Urinary bladder (tissue), 3 donors: ENCODE measurements at regions not wholly inside any gene's neighbourhood (a gene's known extent, or its start where the extent isn't known, plus 50 kb on each side); places are given as distances from the start of the nearest gene placed in this dataset.
"Not testable (repeated sequence)": the region's sequence is repeated elsewhere in the genome, so short reads cannot be mapped to it uniquely, and the experiment has no call there.

ENCODE experiments used
- DNase-seq: peaks from one replicate; pipeline ENCODE4 v3.0.0-alpha.2; 2015; ENCODE audit errors: extremely low spot score
- H3K27ac ChIP-seq: one replicate; pipeline ENCODE4 v1.5.1; 2013; ENCODE audit warnings: low read depth, mild to moderate bottlenecking, moderate library complexity
- H3K36me3 ChIP-seq: one replicate; pipeline ENCODE4 v1.6.1; 2013; ENCODE audit warnings: mild to moderate bottlenecking, moderate library complexity; ENCODE audit not compliant: insufficient read depth
- H3K4me1 ChIP-seq: one replicate; pipeline ENCODE4 v1.6.1; 2013; ENCODE audit warnings: mild to moderate bottlenecking, moderate library complexity; ENCODE audit not compliant: insufficient read depth
- H3K4me3 ChIP-seq: one replicate; pipeline ENCODE4 v1.5.1; 2013; ENCODE audit warnings: low read depth, low read length
- WGBS: extraction: QIAGEN DNeasy Blood & Tissue Kit; methylation state at CpG from one replicate; pipeline ENCODE4 v1.1.7; 2013; 5-methylcytosine and 5-hydroxymethylcytosine counted together
- donor health status: healthy with polysubstance abuse.
- donor health status: healthy.

DNA sequence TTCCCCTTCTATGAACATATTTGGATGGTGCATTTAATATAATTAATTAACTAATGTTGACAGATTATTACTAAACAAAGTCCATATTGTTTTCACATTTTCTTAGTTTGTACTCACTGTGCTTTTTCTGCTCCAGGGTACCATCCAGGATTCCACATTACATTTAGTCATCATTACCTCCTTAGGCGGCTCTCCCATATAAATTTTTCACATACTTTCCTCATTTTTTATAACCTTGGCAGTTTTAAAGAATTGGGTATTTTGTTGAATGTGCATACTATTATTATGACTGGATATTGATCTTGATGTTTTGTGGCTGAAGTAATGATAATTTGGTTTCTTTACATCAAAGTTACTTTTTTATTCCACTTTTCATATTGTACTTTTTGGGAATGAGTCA, 755.6 kb upstream of the ANO3 start:
- DNase-seq: no peak
- Histone ChIP-seq H3K4me1 (no peaks in the 10 kb centered on the region), H3K36me3 (no peaks in the 10 kb centered on the region), H3K4me3 (no peak overlapping the region), H3K27ac (no peak overlapping the region)
- WGBS: 54% methylated on average over 1 of the region's 1 CpG

DNA sequence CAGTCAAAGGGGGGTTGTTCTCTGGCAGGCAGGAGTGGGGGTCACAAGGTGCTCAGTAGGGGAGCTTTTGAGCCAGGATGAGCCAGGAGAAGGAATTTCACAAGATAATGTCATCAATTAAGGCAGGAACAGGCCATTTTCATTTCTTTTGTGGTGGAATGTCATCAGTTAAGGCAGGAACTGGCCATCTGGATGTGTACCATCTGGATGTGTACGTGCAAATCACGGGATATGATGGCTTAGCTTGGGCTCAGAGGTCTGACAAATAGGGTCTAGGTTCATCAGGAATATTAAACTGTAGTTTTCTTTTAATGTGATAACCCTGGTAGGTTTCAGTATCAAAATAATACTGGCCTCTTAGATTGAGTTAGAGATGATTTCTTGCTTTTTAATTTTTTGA, 752.4 kb upstream of the ANO3 start:
- not testable (repeated sequence) for H3K4me1 ChIP-seq, H3K36me3 ChIP-seq, DNase-seq, H3K27ac ChIP-seq, H3K4me3 ChIP-seq
- WGBS: 57% methylated on average over 2 of the region's 2 CpGs

DNA sequence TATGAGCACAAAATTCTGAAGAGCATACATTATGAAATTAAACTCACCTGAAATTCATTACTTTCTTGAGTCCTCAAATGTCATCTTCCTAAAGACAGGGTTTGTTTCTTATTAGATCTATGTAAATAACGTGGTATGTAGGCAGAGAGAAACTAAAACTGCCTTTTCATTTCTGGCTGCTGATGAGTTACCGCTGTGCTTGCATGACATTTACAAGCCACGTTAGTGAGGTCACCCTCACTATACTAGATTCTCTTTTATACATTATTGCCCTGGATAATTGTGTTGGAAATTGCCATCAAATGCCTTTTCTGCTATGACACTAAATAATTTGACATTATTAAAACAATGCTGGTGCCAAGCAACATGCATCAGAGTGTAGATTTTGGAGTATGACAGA, 748.3 kb upstream of the ANO3 start:
- no peak for DNase-seq
- no peak overlapping the region for H3K27ac ChIP-seq
- no peaks in the 10 kb centered on the region for H3K4me1 ChIP-seq
- no peaks in the 10 kb centered on the region for H3K36me3 ChIP-seq
- no peak overlapping the region for H3K4me3 ChIP-seq
- WGBS: 28% methylated on average over 3 of the region's 3 CpGs

DNA sequence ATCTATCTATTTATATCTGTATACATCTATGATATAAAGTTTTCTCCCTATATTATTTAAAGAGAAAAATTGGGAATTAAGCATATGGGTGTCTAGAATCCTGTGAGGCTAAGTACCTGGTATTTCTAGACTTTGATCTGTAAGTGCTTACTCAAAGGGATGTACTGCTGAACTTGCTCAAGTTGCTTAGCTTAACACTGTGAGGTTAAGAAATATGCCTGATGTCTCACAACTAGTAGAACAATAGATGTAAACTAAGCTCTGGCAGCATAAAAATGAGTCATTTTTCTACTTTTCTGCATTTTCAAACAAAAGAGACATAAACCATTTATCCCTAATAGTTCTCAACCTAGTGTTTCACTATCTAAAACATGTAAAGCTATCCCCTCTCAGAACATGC, 744.4 kb upstream of the ANO3 start:
- no peak overlapping the region for H3K4me3 ChIP-seq
- no peak for DNase-seq
- no peak overlapping the region for H3K27ac ChIP-seq
- H3K36me3 ChIP-seq: no peaks in the 10 kb centered on the region
- H3K4me1 ChIP-seq: no peaks in the 10 kb centered on the region

DNA sequence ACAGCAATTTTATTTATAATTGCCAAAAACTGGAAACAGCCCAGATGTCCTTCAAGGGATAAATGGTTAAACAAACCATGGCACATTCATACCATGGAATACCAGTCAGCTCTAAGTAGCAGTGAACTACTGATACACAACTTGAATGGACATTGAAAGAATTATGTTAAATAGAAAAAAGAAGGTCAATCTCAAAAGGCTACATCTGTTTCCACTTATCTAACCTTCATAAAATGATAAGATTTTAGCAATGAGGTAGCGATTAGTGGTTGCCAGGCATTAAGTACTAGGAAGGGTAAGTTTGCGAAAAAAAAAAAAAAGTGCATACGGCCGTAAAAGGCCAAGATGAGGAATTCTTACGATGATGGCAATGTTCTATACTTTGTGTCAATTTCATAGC, 738.7 kb upstream of the ANO3 start:
- 71% methylated on average over 5 of the region's 5 CpGs for WGBS

DNA sequence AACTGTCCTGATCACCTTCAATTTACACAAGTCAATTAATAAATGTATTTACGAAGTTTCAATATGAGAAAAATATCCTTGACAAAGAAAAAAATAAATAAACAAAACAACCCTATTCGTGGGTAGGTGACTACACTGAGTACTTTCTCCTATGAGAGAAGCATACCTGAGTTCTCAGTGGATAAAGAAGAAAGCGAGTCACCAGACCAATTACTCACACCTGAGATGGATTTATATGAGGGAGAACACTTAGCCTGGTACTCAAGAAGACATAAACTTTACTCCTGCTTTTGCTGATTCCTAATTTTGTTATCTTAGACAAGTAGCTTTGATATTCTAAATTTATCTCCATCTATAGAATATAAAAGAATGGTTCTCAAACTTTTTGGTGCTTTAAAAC, 735.2 kb upstream of the ANO3 start:
- no peak overlapping the region for H3K27ac ChIP-seq
- H3K36me3 ChIP-seq: no peaks in the 10 kb centered on the region
- 90% methylated on average over 3 of the region's 3 CpGs for WGBS
- peaks cover 2% of the 10 kb centered on the region for H3K4me1 ChIP-seq
- H3K4me3 ChIP-seq: no peak overlapping the region
- no peak for DNase-seq

More for the DNA sequence above, 738.7 kb upstream of the ANO3 start:
- Histone ChIP-seq H3K36me3 (no peaks in the 10 kb centered on the region), H3K27ac (no peak overlapping the region), H3K4me3 (no peak overlapping the region), H3K4me1 (peaks cover 2% of the 10 kb centered on the region)
- DNase-seq: no peak

DNA sequence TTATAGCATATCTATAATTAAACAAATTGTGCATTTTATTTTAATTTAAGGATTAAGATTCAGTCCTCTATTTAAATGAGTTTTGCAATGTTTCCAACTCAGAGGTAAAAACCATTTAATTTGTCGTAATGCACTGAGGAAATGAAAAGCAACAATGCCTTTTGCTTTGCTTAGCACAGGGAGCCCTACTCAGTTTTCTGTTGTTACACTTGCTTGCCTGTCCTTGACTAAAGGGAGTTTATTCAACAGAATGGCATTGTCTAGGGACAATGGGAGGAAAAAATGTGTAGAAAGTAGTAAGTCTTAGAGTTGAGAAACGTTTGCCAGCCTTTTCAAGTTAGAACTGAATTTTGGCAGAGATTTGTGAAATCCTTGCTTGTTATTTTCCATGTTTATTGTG, 734.2 kb upstream of the ANO3 start:
- H3K4me1 ChIP-seq: peaks cover 2% of the 10 kb centered on the region
- WGBS: 50% methylated on average over 2 of the region's 2 CpGs
- no peaks in the 10 kb centered on the region for H3K36me3 ChIP-seq
- no peak overlapping the region for H3K4me3 ChIP-seq
- no peak overlapping the region for H3K27ac ChIP-seq
- DNase-seq: no peak

DNA sequence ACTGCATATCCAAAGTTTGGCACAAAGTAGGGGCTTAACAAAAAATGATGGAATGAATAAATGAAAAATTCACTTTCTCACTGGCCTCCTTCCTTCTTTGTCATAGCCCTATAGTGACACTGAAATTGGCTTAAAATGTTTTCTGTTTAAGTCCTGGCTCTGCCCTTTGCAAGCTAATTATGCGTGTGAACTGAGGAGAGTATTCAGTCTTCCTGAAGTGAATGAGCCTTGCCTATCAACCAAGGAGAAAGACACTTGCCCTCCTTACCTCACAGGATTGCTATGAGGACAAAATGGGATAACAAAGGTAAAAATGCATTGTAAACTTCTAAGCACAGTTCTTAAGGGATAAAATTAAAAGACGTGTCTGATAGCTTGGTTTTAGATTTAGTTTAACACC, 729.8 kb upstream of the ANO3 start:
- no peak overlapping the region for H3K27ac ChIP-seq
- no peak for DNase-seq
- 81% methylated on average over 2 of the region's 2 CpGs for WGBS
- no peak overlapping the region for H3K4me3 ChIP-seq
- no peaks in the 10 kb centered on the region for H3K4me1 ChIP-seq
- H3K36me3 ChIP-seq: no peaks in the 10 kb centered on the region

DNA sequence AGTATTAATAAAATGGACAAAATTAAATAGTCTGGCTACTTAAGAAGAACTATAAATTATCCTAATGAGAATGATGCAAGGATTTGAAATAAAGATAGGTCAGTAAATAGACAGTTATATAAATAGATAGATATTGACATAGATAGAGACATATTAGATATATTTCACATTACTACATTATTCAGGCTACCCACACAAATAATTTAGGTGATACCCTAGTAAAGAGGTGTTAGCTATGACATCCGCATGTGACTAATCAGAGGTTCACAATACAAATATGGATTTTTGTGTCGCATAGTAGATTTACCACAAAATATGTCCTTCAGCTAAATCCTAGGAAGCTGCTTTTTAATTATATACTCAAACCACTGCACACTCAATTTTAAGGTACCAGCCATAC, 729.0 kb upstream of the ANO3 start:
- Histone ChIP-seq H3K36me3 (no peaks in the 10 kb centered on the region), H3K27ac (no peak overlapping the region), H3K4me1 (no peaks in the 10 kb centered on the region), H3K4me3 (no peak overlapping the region)
- 98% methylated on average over 2 of the region's 2 CpGs for WGBS
- no peak for DNase-seq

DNA sequence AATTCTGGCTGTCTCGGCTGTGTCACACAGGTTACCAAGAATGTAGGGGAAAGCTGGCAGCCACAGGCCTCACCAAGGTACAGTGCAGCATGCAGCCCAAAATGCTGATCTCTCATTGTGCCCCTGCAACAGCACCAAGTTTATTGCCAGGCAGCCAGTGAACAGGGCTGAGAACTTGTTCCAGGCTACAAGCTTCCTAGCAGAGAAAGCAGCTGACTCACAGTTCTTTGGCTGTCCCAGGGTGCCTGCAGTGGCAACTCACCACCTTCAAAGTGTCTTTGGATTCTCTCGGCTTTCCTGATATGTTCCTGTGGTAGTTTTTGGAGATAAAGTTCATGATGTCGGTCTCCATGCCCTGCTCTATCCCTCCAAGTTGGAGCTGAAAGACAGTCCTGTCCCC, 719.1 kb upstream of the ANO3 start:
- Histone ChIP-seq H3K4me3 (no peak overlapping the region), H3K27ac (no peak overlapping the region), H3K4me1 (no peaks in the 10 kb centered on the region), H3K36me3 (no peaks in the 10 kb centered on the region)
- DNase-seq: no peak
- WGBS: 73% methylated on average over 3 of the region's 3 CpGs

DNA sequence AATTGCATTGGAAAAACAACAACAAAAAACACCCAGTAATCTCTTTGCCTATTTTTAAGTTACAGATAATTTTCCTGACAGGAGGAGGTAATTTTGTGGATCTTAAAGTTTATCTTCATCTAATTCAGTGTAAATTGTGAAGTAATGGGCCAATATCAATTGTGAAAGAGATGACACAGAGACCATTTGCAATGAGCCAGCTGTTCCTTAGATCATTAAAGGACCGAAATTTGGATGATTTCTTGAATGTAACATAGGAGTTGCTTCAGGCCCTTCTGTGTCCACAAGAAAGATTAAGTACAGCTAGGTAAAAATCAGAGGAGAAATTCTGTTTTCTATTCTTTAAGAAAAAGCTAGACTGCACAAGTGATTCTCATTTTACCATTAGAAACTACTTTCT, 718.5 kb upstream of the ANO3 start:
- Histone ChIP-seq H3K27ac (no peak overlapping the region), H3K4me1 (no peaks in the 10 kb centered on the region), H3K4me3 (no peak overlapping the region), H3K36me3 (no peaks in the 10 kb centered on the region)
- 64% methylated on average over 1 of the region's 1 CpG for WGBS
- no peak for DNase-seq

DNA sequence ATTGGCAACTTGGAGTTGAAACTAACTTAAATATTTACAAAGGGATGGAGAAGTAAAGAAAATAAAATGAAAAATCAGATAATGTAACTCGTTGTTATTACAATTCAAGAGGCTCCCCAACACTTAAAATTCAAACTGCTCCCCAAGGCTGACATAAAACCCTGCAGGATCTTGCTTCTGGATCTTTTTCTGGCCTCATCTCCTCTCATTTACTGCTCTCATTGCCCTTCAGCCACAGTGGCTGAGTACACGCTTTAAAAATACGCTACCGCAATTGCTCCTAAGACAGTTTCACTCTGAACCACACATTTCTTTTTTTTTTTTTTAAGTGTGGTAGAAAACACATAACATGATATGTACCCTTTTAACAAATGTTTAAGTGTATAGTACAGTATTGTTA, 718.1 kb upstream of the ANO3 start:
- Histone ChIP-seq H3K27ac (no peak overlapping the region), H3K4me1 (no peaks in the 10 kb centered on the region), H3K36me3 (no peaks in the 10 kb centered on the region), H3K4me3 (no peak overlapping the region)
- no peak for DNase-seq
- WGBS: 52% methylated on average over 4 of the region's 4 CpGs

DNA sequence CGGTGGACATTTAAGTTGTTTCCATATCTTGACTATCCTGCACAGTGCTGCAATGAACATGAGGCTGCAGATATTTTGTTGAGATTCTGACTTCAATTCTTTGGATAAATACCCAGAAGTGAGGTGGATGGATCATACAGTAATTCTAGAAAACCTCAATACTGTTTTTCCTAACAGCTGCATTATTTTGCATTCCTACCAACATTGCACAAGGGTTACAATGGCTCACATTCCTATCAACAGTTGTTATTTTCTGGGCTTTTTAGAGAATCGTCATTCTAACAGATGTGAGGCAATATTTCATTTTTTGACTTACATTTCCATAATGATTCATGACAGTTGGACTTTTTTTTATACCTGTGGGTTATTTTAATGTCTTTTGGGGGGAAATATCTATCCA, 716.9 kb upstream of the ANO3 start:
- no peak overlapping the region for H3K4me3 ChIP-seq
- 78% methylated on average over 2 of the region's 2 CpGs for WGBS
- no peak for DNase-seq

DNA sequence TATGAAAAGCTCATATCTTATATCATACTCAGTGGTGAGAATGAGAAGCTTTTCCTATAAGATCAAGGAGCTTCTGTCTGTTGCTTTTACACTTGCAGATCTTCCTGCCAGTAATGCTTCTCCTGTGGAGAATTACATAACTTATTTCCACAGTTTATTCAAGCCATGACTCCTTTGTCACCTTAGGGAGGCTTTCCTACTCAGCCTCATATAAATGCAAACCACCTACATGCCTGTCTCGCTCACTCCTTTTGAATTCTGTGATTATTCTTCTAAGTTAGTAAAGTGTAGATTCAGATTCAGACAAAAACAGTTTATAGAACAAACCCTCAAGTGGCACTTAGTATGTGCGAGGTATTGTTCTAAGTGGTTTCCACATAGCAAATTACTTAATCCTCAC, 716.1 kb upstream of the ANO3 start:
- H3K4me1 ChIP-seq: no peaks in the 10 kb centered on the region

More for the DNA sequence above, 716.9 kb upstream of the ANO3 start:
- Histone ChIP-seq H3K36me3 (no peaks in the 10 kb centered on the region), H3K27ac (no peak overlapping the region), H3K4me1 (no peaks in the 10 kb centered on the region)

DNA sequence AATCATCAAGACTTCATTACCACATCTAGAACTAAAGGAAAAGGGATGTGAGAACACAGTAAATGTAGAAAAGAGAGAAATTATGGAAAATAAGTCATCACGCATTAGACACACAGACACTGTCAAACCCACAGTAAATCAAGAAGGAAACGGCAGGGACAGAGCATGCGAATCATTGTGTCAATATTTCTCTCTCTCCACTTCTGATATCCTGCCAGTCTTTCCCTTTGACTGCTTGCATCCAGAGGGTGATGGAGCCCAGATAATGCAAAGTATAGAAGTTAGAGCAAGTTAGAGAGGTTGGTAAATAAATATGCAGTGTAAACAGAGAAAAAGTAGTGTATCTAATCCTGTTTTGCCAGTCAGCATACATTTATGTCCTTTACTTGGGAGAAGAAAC, 706.8 kb upstream of the ANO3 start:
- Histone ChIP-seq H3K27ac (no peak overlapping the region), H3K4me1 (no peaks in the 10 kb centered on the region), H3K4me3 (no peak overlapping the region), H3K36me3 (no peaks in the 10 kb centered on the region)
- DNase-seq: no peak
- WGBS: 87% methylated on average over 3 of the region's 3 CpGs

More for the DNA sequence above, 716.1 kb upstream of the ANO3 start:
- DNase-seq: no peak
- WGBS: 91% methylated on average over 2 of the region's 2 CpGs
- H3K36me3 ChIP-seq: no peaks in the 10 kb centered on the region
- no peak overlapping the region for H3K27ac ChIP-seq
- H3K4me3 ChIP-seq: no peak overlapping the region
